SJSA1 (cell line): ENCODE measurements at regions not wholly inside any gene's neighbourhood (a gene's known extent, or its start where the extent isn't known, plus 50 kb on each side); places are given as distances from the start of the nearest gene placed in this dataset.

Experiments
- DNase-seq, 2 experiments: peaks; one replicate each; pipeline ENCODE4 v3.0.0-alpha.2; 2015 to 2020; ENCODE audit warnings: low spot score in 2 of 2, low read depth in 1 of 2
- H3K27ac ChIP-seq: fragments of 250-450 bp; sonication (Bioruptor Pico); 2 replicates; pipeline ENCODE4 v1.5.1; 2020; ENCODE audit warnings: mild to moderate bottlenecking, moderate library complexity
- H3K27me3 ChIP-seq: fragments of 250-450 bp; sonication (Bioruptor Pico); replicated peaks from 2 replicates; pipeline ENCODE4 v1.5.1; 2020; ENCODE audit warnings: mild to moderate bottlenecking, moderate library complexity
- H3K36me3 ChIP-seq: fragments of 250-450 bp; sonication (Bioruptor Pico); 2 replicates; pipeline ENCODE4 v1.5.1; 2020; ENCODE audit warnings: mild to moderate bottlenecking
- H3K4me1 ChIP-seq: fragments of 250-450 bp; sonication (Bioruptor Pico); replicated peaks from 2 replicates; pipeline ENCODE4 v1.6.1; 2021; ENCODE audit warnings: mild to moderate bottlenecking
- H3K4me3 ChIP-seq: fragments of 250-450 bp; sonication (Bioruptor Pico); 2 replicates; pipeline ENCODE4 v1.5.1; 2020; ENCODE audit warnings: mild to moderate bottlenecking
- H3K9me3 ChIP-seq: fragments of 250-450 bp; sonication (Bioruptor Pico); replicated peaks from 2 replicates; pipeline ENCODE4 v1.5.1; 2020; ENCODE audit warnings: mild to moderate bottlenecking

GRCh38 chr2:150572194-150572766 is 84.8 kb upstream of the RND3 start:
- DNase-seq: no peak
- Histone ChIP-seq H3K27me3 (no peaks in the 10 kb centered on the region), H3K4me1 (peaks cover 59% of the 10 kb centered on the region), H3K36me3 (no peaks in the 10 kb centered on the region), H3K9me3 (no peaks in the 10 kb centered on the region), H3K4me3 (no peak overlapping the region), H3K27ac (peak overlapping the region; percentile 87; the same call in 1 of the 2 replicates)

- Histone ChIP-seq H3K27ac (peak overlapping the region; percentile 87), H3K27me3 (no peaks in the 10 kb centered on the region), H3K4me3 (no peak overlapping the region), H3K36me3 (no peaks in the 10 kb centered on the region), H3K4me1 (peaks cover 61% of the 10 kb centered on the region), H3K9me3 (no peaks in the 10 kb centered on the region)
- DNase-seq: no peak
These were observed 83.7 kb upstream of the RND3 start for GRCh38 chr2:150571121-150571520.

- peak overlapping the region; percentile 87 for H3K27ac ChIP-seq
- no peak overlapping the region for H3K4me3 ChIP-seq
- H3K27me3 ChIP-seq: no peaks in the 10 kb centered on the region
- peak; percentile 52 to 92 for DNase-seq
- peaks cover 61% of the 10 kb centered on the region for H3K4me1 ChIP-seq
- no peaks in the 10 kb centered on the region for H3K36me3 ChIP-seq
- H3K9me3 ChIP-seq: no peaks in the 10 kb centered on the region
These were observed 83.2 kb upstream of the RND3 start for GRCh38 chr2:150570712-150571111.

- H3K4me1 ChIP-seq: peaks cover 61% of the 10 kb centered on the region
- no peak overlapping the region for H3K4me3 ChIP-seq
- peak overlapping the region; percentile 87 for H3K27ac ChIP-seq
- H3K9me3 ChIP-seq: no peaks in the 10 kb centered on the region
- no peaks in the 10 kb centered on the region for H3K27me3 ChIP-seq
- H3K36me3 ChIP-seq: no peaks in the 10 kb centered on the region
- DNase-seq: no peak
These were observed 82.3 kb upstream of the RND3 start for GRCh38 chr2:150569761-150570160.

GRCh38 chr2:150567771-150568301 is 80.4 kb upstream of the RND3 start:
- H3K4me3 ChIP-seq: no peak overlapping the region
- no peaks in the 10 kb centered on the region for H3K27me3 ChIP-seq
- H3K9me3 ChIP-seq: no peaks in the 10 kb centered on the region
- DNase-seq: peak in 1 of 2 experiments; percentile 44
- H3K27ac ChIP-seq: peak overlapping the region; percentile 25
- peaks cover 49% of the 10 kb centered on the region for H3K4me1 ChIP-seq
- H3K36me3 ChIP-seq: no peaks in the 10 kb centered on the region

GRCh38 chr2:150566289-150566688 is 78.8 kb upstream of the RND3 start:
- Histone ChIP-seq H3K27ac (no peak overlapping the region), H3K4me1 (peaks cover 33% of the 10 kb centered on the region)
- no peak for DNase-seq

GRCh38 chr2:150561076-150561475 is 73.6 kb upstream of the RND3 start:
- Histone ChIP-seq H3K36me3 (no peaks in the 10 kb centered on the region), H3K9me3 (no peaks in the 10 kb centered on the region), H3K27ac (no peak overlapping the region), H3K4me3 (no peak overlapping the region), H3K27me3 (no peaks in the 10 kb centered on the region), H3K4me1 (peaks cover 12% of the 10 kb centered on the region)
- DNase-seq: no peak

More at GRCh38 chr2:150566289-150566688, 78.8 kb upstream of the RND3 start:
- H3K36me3 ChIP-seq: no peaks in the 10 kb centered on the region
- no peaks in the 10 kb centered on the region for H3K27me3 ChIP-seq
- H3K4me3 ChIP-seq: no peak overlapping the region
- no peaks in the 10 kb centered on the region for H3K9me3 ChIP-seq

- no peak for DNase-seq
- H3K4me1 ChIP-seq: peaks cover 17% of the 10 kb centered on the region
- H3K27me3 ChIP-seq: no peaks in the 10 kb centered on the region
- H3K4me3 ChIP-seq: no peak overlapping the region
- no peak overlapping the region for H3K27ac ChIP-seq
- H3K36me3 ChIP-seq: no peaks in the 10 kb centered on the region
- no peaks in the 10 kb centered on the region for H3K9me3 ChIP-seq
These were observed 69.6 kb upstream of the RND3 start for GRCh38 chr2:150557020-150557600.

- H3K9me3 ChIP-seq: no peaks in the 10 kb centered on the region
- no peak overlapping the region for H3K4me3 ChIP-seq
- no peak overlapping the region for H3K27ac ChIP-seq
- no peak for DNase-seq
- no peaks in the 10 kb centered on the region for H3K27me3 ChIP-seq
- H3K36me3 ChIP-seq: no peaks in the 10 kb centered on the region
- peaks cover 15% of the 10 kb centered on the region for H3K4me1 ChIP-seq
These were observed 68.3 kb upstream of the RND3 start for GRCh38 chr2:150555611-150556356.

- Histone ChIP-seq H3K27me3 (no peaks in the 10 kb centered on the region), H3K27ac (no peak overlapping the region), H3K36me3 (no peaks in the 10 kb centered on the region), H3K4me1 (peaks cover 14% of the 10 kb centered on the region), H3K9me3 (no peaks in the 10 kb centered on the region), H3K4me3 (no peak overlapping the region)
- no peak for DNase-seq
These were observed 66.6 kb upstream of the RND3 start for GRCh38 chr2:150554046-150554445.

- Histone ChIP-seq H3K4me1 (peaks cover 13% of the 10 kb centered on the region), H3K27me3 (no peaks in the 10 kb centered on the region), H3K9me3 (no peaks in the 10 kb centered on the region; the same call in 1 of the 2 replicates), H3K36me3 (no peaks in the 10 kb centered on the region), H3K4me3 (no peak overlapping the region), H3K27ac (no peak overlapping the region)
- DNase-seq: no peak
These were observed 64.8 kb upstream of the RND3 start for GRCh38 chr2:150552041-150552820.

- Histone ChIP-seq H3K4me1 (peaks cover 11% of the 10 kb centered on the region), H3K36me3 (no peaks in the 10 kb centered on the region), H3K9me3 (no peaks in the 10 kb centered on the region; the same call in 1 of the 2 replicates), H3K4me3 (no peak overlapping the region), H3K27me3 (no peaks in the 10 kb centered on the region), H3K27ac (no peak overlapping the region)
- no peak for DNase-seq
These were observed 61.9 kb upstream of the RND3 start for GRCh38 chr2:150549381-150549780.

GRCh38 chr2:150548527-150548926 is 61.1 kb upstream of the RND3 start:
- peaks cover 11% of the 10 kb centered on the region for H3K4me1 ChIP-seq
- H3K27ac ChIP-seq: no peak overlapping the region
- no peaks in the 10 kb centered on the region; the same call in 1 of the 2 replicates for H3K9me3 ChIP-seq
- no peak overlapping the region for H3K4me3 ChIP-seq
- H3K36me3 ChIP-seq: no peaks in the 10 kb centered on the region
- no peak for DNase-seq
- H3K27me3 ChIP-seq: no peaks in the 10 kb centered on the region
